ENCODE measurements at regions not wholly inside any gene's neighbourhood (a gene's known extent, or its start where the extent isn't known, plus 50 kb on each side); places are given as distances from the start of the nearest gene placed in this dataset.

GRCh38 chr10:113450046-113450804, 102.6 kb upstream of the HABP2 start:
- TF ChIP-seq ELF4 (IDR thresholded peaks at IDR 0.05) (no peak), SP1 (IDR thresholded peaks at IDR 0.05) (no peak), L3MBTL2 (conservative IDR thresholded peaks at IDR 0.05) (no peak), NFRKB (IDR thresholded peaks at IDR 0.05) (no peak), HDGF (IDR thresholded peaks at IDR 0.05; ENCODE audit: borderline replicate concordance) (no peak)

Measured in HEK293T (cell line).